Mesenchymal stem cell (in vitro differentiated cells and primary cell): ENCODE measurements at regions not wholly inside any gene's neighbourhood (a gene's known extent, or its start where the extent isn't known, plus 50 kb on each side); places are given as distances from the start of the nearest gene placed in this dataset.

Source experiments
- DNase-seq: peaks from one replicate; pipeline ENCODE4 v3.0.0-alpha.2; 2013
- H2AFZ ChIP-seq: one replicate; pipeline ENCODE4 v1.6.1; 2013; ENCODE audit warnings: low read depth, mild to moderate bottlenecking, control low read depth, inconsistent platforms, low read length, moderate library complexity
- H2AK5ac ChIP-seq: 2 replicates; pipeline ENCODE4 v1.6.1; 2013; ENCODE audit warnings: low read length, moderate library complexity, mild to moderate bottlenecking, inconsistent platforms; ENCODE audit not compliant: severe bottlenecking
- H2BK120ac ChIP-seq: one replicate; pipeline ENCODE4 v1.6.1; 2013; ENCODE audit warnings: low read depth, mild to moderate bottlenecking, inconsistent platforms, low read length, moderate library complexity
- H2BK12ac ChIP-seq, 2 experiments: one replicate each; pipeline ENCODE4 v1.6.1; 2013; ENCODE audit warnings: inconsistent platforms in 2 of 2, low read length in 2 of 2, mild to moderate bottlenecking in 2 of 2, moderate library complexity in 2 of 2, control low read depth in 1 of 2
- H2BK15ac ChIP-seq: one replicate; pipeline ENCODE4 v1.6.1; 2013; ENCODE audit warnings: mild to moderate bottlenecking, low read depth, inconsistent platforms; ENCODE audit not compliant: poor library complexity, severe bottlenecking
- H2BK5ac ChIP-seq: 2 replicates; pipeline ENCODE4 v1.6.1; 2013; ENCODE audit warnings: low read depth, mild to moderate bottlenecking, low read length, control low read depth, inconsistent platforms; ENCODE audit not compliant: poor library complexity, severe bottlenecking
- H3K14ac ChIP-seq, 2 experiments: one replicate each; pipeline ENCODE4 v1.6.1; 2013; ENCODE audit warnings: inconsistent platforms in 2 of 2, low read length in 2 of 2, control low read depth in 1 of 2, mild to moderate bottlenecking in 1 of 2, moderate library complexity in 1 of 2
- H3K18ac ChIP-seq, 2 experiments: one replicate each; pipeline ENCODE4 v1.6.1; 2013; ENCODE audit warnings: inconsistent platforms in 2 of 2, low read length in 2 of 2, control low read depth in 1 of 2, low read depth in 1 of 2, mild to moderate bottlenecking in 1 of 2
- H3K23ac ChIP-seq, 2 experiments: one replicate each; pipeline ENCODE4 v1.6.1; 2013; ENCODE audit warnings: inconsistent platforms in 2 of 2, low read length in 2 of 2, mild to moderate bottlenecking in 2 of 2, moderate library complexity in 2 of 2, control low read depth in 1 of 2
- H3K27ac ChIP-seq: 2 replicates; pipeline ENCODE4 v1.5.1; 2013; ENCODE audit warnings: mild to moderate bottlenecking, moderate library complexity, low read length, control low read depth, inconsistent platforms; ENCODE audit not compliant: poor library complexity, severe bottlenecking
- H3K27me3 ChIP-seq, 2 experiments: 2 replicates each; pipeline versions ENCODE4 v1.6.1 to v1.7.0; 2013; ENCODE audit warnings: low read length in 2 of 2, mild to moderate bottlenecking in 2 of 2, moderate library complexity in 2 of 2, control low read depth in 1 of 2, inconsistent platforms in 1 of 2; ENCODE audit not compliant: control insufficient read depth in 1 of 2, insufficient read depth in 1 of 2
- H3K36me3 ChIP-seq, 2 experiments: 2 replicates each; pipeline versions ENCODE4 v1.6.1 to v1.7.0; 2013; ENCODE audit warnings: low read length in 2 of 2, control low read depth in 1 of 2, inconsistent platforms in 1 of 2, low read depth in 1 of 2, mild to moderate bottlenecking in 1 of 2; ENCODE audit not compliant: insufficient read depth in 2 of 2, control insufficient read depth in 1 of 2
- H3K4ac ChIP-seq, 2 experiments: one replicate each; pipeline ENCODE4 v1.6.1; 2013; ENCODE audit warnings: inconsistent platforms in 2 of 2, low read length in 2 of 2, mild to moderate bottlenecking in 2 of 2, moderate library complexity in 2 of 2, control low read depth in 1 of 2, low read depth in 1 of 2
- H3K4me1 ChIP-seq: 2 replicates; pipeline ENCODE4 v1.6.1; 2013; ENCODE audit warnings: low read depth, low read length, control low read depth; ENCODE audit not compliant: control insufficient read depth, insufficient read depth
- H3K4me2 ChIP-seq: 2 replicates; pipeline ENCODE4 v1.6.1; 2013; ENCODE audit warnings: low read length, mild to moderate bottlenecking, inconsistent platforms; ENCODE audit not compliant: poor library complexity, severe bottlenecking
- H3K4me3 ChIP-seq, 2 experiments: 2 replicates each; pipeline versions ENCODE4 v1.5.1 to v1.7.0; 2013; ENCODE audit warnings: low read length in 2 of 2, mild to moderate bottlenecking in 2 of 2, control low read depth in 1 of 2, low read depth in 1 of 2; ENCODE audit not compliant: insufficient read depth in 1 of 2
- H3K79me1 ChIP-seq: replicated peaks from 2 replicates; pipeline ENCODE4 v1.6.1; 2013; ENCODE audit warnings: mild to moderate bottlenecking, control low read depth, low read length, inconsistent platforms; ENCODE audit not compliant: poor library complexity, severe bottlenecking
- H3K9ac ChIP-seq: 2 replicates; pipeline ENCODE4 v1.7.0; 2013; ENCODE audit warnings: mild to moderate bottlenecking, low read length, moderate library complexity
- H3K9me3 ChIP-seq: 2 replicates; pipeline ENCODE4 v1.7.0; 2013; ENCODE audit warnings: mild to moderate bottlenecking, low read length; ENCODE audit not compliant: control insufficient read depth
- H4K8ac ChIP-seq: one replicate; pipeline ENCODE4 v1.6.1; 2013; ENCODE audit warnings: inconsistent platforms, mild to moderate bottlenecking, low read length, moderate library complexity
- H4K91ac ChIP-seq: one replicate; pipeline ENCODE4 v1.6.1; 2013; ENCODE audit warnings: mild to moderate bottlenecking, low read length, inconsistent platforms
- WGBS: methylation state at CpG from one replicate; pipeline ENCODE4 v1.1.7; 2013; ENCODE audit warnings: mixed read lengths; 5-methylcytosine and 5-hydroxymethylcytosine counted together

DNA sequence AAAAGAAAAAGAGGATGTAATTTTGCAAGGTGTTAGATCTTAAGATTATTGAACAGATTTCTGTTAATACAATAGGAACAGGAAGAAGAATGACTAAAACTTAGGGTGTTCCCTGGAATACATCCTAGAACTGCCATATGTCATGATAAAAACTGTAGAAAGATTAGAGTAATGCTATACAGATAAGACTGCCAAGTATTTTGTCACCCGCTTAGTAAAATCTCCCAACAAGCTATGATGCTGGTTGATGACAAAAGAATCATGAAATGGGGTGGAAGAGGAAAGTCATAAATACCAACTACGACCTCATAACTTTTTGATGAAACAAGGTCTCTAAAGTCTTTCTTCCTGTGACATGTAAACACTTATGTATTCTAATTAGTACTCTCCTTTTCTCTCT, 163.6 kb upstream of the COL3A1 start:
- no peak overlapping the region for H3K4me3 ChIP-seq
- H2BK12ac ChIP-seq, result no peak overlapping the region
- no peak overlapping the region for H3K4me2 ChIP-seq
- H3K27me3 ChIP-seq, result no peaks in the 10 kb centered on the region
- H3K9me3 ChIP-seq, result no peaks in the 10 kb centered on the region
- peak; percentile 23 for DNase-seq
- H3K23ac ChIP-seq, result no peak overlapping the region
- WGBS, result no CpG with 5 or more reads among the region's 2 CpGs
- no peak overlapping the region for H2AK5ac ChIP-seq
- H3K18ac ChIP-seq, result no peak overlapping the region
- no peaks in the 10 kb centered on the region for H3K36me3 ChIP-seq
- H3K14ac ChIP-seq, result no peak overlapping the region
- no peak overlapping the region for H3K4ac ChIP-seq
- H3K9ac ChIP-seq, result peak overlapping the region; percentile 43
- no peak overlapping the region for H2BK5ac ChIP-seq
- no peaks in the 10 kb centered on the region for H3K79me1 ChIP-seq
- H4K8ac ChIP-seq, result no peak overlapping the region
- no peak overlapping the region for H2AFZ ChIP-seq
- H3K27ac ChIP-seq, result no peak overlapping the region
- H4K91ac ChIP-seq, result no peak overlapping the region
- no peak overlapping the region for H2BK15ac ChIP-seq
- H2BK120ac ChIP-seq, result no peak overlapping the region
- no peaks in the 10 kb centered on the region for H3K4me1 ChIP-seq

DNA sequence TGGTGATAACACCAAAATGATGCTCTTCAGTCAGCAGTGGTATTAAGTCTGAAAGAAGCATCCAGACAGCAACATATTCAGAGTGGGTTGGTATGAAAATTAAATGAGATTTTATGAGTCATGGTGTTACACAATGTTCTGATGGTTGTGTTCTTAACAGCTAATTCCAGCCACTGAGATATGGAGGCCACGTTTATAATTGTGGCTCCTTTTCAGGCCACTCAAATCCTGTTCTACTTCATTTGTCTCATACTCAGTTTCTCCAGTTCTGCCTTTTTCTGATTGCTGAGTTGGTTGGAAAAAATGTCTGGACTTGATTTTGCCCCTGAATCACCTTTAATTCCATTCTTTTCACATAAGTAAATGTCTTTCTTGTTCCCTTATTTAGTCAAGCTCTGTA, 162.7 kb upstream of the COL3A1 start:
- no peak overlapping the region for H3K23ac ChIP-seq
- no peak overlapping the region for H4K8ac ChIP-seq
- no peak overlapping the region for H3K4me3 ChIP-seq
- H2BK120ac ChIP-seq, result no peak overlapping the region
- H3K14ac ChIP-seq, result no peak overlapping the region
- no peaks in the 10 kb centered on the region for H3K27me3 ChIP-seq
- peak; percentile 60 for DNase-seq
- H2BK12ac ChIP-seq, result peak overlapping the region in 1 of 2 experiments; percentile 14
- H3K4me2 ChIP-seq, result no peak overlapping the region
- no peaks in the 10 kb centered on the region for H3K4me1 ChIP-seq
- no peak overlapping the region for H2AFZ ChIP-seq
- H3K18ac ChIP-seq, result no peak overlapping the region
- no CpG with 5 or more reads among the region's 1 CpG for WGBS
- no peaks in the 10 kb centered on the region for H3K79me1 ChIP-seq
- H3K4ac ChIP-seq, result no peak overlapping the region
- H3K9me3 ChIP-seq, result no peaks in the 10 kb centered on the region
- no peak overlapping the region for H4K91ac ChIP-seq
- no peak overlapping the region for H2BK15ac ChIP-seq
- H3K9ac ChIP-seq, result peak overlapping the region; percentile 43
- H2AK5ac ChIP-seq, result no peak overlapping the region
- no peak overlapping the region for H2BK5ac ChIP-seq
- no peak overlapping the region for H3K27ac ChIP-seq
- H3K36me3 ChIP-seq, result no peaks in the 10 kb centered on the region

DNA sequence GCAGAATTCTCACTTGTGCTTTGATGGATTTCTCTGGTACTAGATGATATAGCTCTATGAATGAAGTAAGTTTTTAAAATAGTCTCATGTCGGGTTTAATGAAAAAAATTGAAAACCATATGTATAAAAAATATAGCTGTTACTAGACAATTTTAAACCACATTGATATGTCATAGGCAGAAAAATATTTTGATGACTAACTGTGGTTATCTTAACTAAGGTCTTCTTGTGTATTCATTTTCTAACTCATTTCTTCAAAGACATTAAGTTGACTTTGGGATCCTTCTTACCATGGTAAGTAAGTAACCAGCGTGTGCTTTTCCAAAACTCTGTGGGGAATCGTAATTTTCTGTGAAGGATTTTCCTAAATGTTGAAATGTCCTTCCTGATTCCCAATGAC, 160.9 kb upstream of the COL3A1 start:
- Histone ChIP-seq H3K9me3 (no peaks in the 10 kb centered on the region), H4K91ac (no peak overlapping the region), H3K23ac (no peak overlapping the region), H3K4me2 (no peak overlapping the region), H4K8ac (no peak overlapping the region), H3K18ac (no peak overlapping the region), H3K4me3 (no peak overlapping the region), H3K79me1 (no peaks in the 10 kb centered on the region), H2BK12ac (no peak overlapping the region), H2AFZ (no peak overlapping the region), H3K36me3 (no peaks in the 10 kb centered on the region), H3K4ac (no peak overlapping the region), H2BK120ac (no peak overlapping the region), H3K4me1 (no peaks in the 10 kb centered on the region), H3K27ac (no peak overlapping the region), H3K9ac (peak overlapping the region; percentile 59), H2AK5ac (no peak overlapping the region), H3K14ac (no peak overlapping the region), H3K27me3 (no peaks in the 10 kb centered on the region), H2BK15ac (no peak overlapping the region), H2BK5ac (no peak overlapping the region)
- no peak for DNase-seq
- no CpG with 5 or more reads among the region's 3 CpGs for WGBS

DNA sequence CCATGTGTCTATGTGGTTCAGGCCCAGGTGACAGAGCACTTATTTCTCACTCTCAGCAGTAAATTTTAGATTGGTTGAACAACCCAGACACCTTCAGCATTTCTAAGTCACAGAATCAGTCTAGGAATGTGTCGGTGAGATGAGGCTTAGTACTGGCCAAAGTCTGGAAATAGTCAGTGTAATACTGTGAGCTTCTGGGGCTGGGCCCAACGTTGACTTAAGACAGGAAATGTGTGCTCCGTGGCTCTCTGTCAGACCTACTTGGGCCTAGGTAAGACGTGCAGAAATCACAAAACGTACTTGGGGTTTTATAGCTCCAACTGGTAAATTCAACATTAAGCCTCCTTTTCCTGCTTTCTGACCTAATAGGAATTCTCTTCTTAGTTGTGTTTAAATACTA, 160.3 kb upstream of the COL3A1 start:
- Histone ChIP-seq H2BK120ac (no peak overlapping the region), H3K18ac (peak overlapping the region; percentile 57 to 75), H3K23ac (no peak overlapping the region), H2BK5ac (no peak overlapping the region), H3K4me1 (no peaks in the 10 kb centered on the region), H3K27me3 (no peaks in the 10 kb centered on the region), H3K9me3 (no peaks in the 10 kb centered on the region), H3K4me2 (no peak overlapping the region), H3K4me3 (no peak overlapping the region), H3K27ac (no peak overlapping the region), H3K36me3 (no peaks in the 10 kb centered on the region), H3K4ac (peak overlapping the region; percentile 37 to 51), H2AK5ac (no peak overlapping the region), H4K91ac (peak overlapping the region; percentile 61), H3K79me1 (no peaks in the 10 kb centered on the region), H2AFZ (no peak overlapping the region), H2BK15ac (no peak overlapping the region), H4K8ac (peak overlapping the region; percentile 54), H3K9ac (peak overlapping the region; percentile 59), H2BK12ac (peak overlapping the region; percentile 39 to 97), H3K14ac (no peak overlapping the region)
- 66% methylated on average over 4 of the region's 5 CpGs for WGBS
- no peak for DNase-seq
